Right atrium auricular region (tissue), 2 donors: ENCODE measurements at regions not wholly inside any gene's neighbourhood (a gene's known extent, or its start where the extent isn't known, plus 50 kb on each side); places are given as distances from the start of the nearest gene placed in this dataset.

Experiments used
- DNase-seq: peaks from one replicate; pipeline ENCODE4 v3.0.0-alpha.2; 2019; ENCODE audit warnings: low spot score
- H3K27ac ChIP-seq, 2 donors: fragments of 200-600 bp; sonication (generic); 1 replicate in 1 of 2; 2 replicates in 1 of 2; pipeline ENCODE4 v1.5.1; 2016 to 2019
- H3K27me3 ChIP-seq, 2 donors: fragments of 200-600 bp; sonication (generic); one replicate each; pipeline versions ENCODE4 v1.5.1 to v1.6.0; 2017 to 2019
- H3K36me3 ChIP-seq: fragments of 200-600 bp; sonication (generic); one replicate; pipeline ENCODE4 v1.5.1; 2016
- H3K4me1 ChIP-seq, 2 donors: fragments of 200-600 bp; sonication (generic); one replicate each; pipeline versions ENCODE4 v1.5.1 to v1.6.0; 2017 to 2019
- H3K4me3 ChIP-seq, 2 donors: fragments of 200-600 bp; sonication (generic); 1 replicate in 1 of 2; 2 replicates in 1 of 2; pipeline ENCODE4 v1.5.1; 2017 to 2019; ENCODE audit warnings: mild to moderate bottlenecking in 1 of 2, moderate library complexity in 1 of 2
- H3K9me3 ChIP-seq, 2 donors: fragments of 200-600 bp; sonication (generic); one replicate each; pipeline ENCODE4 v1.5.1; 2019
- CTCF ChIP-seq, 2 donors: fragments of 200-600 bp; sonication (generic); IDR thresholded peaks; one replicate each; pipeline ENCODE4 v1.5.1; 2019; ENCODE audit warnings: antibody characterized with exemption in 2 of 2

DNA sequence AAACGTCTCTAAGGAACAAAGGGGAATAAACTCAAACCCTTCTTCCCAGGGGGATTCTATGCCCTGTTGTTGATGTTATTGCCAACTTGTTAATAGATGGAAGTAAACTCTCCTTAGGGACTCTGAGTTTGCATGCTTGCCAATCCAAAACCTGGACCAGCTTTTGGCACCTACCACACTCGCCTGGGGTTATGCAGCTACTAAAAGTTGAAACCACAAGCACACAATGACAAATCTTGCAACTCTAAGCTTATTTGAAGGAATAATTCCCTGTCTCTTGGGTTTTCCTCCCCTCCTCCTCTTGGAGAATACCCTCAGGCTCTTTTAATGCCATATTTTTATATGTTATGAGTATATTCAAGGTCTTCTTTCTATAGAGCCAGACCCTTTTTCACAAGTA, 484.1 kb downstream of the FBXO15 start:
- Histone ChIP-seq H3K4me1 (no peaks in the 10 kb centered on the region), H3K36me3 (no peaks in the 10 kb centered on the region), H3K4me3 (no peak overlapping the region), H3K27ac (no peak overlapping the region), H3K27me3 (no peaks in the 10 kb centered on the region), H3K9me3 (no peaks in the 10 kb centered on the region)
- no peak for DNase-seq
- TF ChIP-seq CTCF (IDR thresholded peaks at IDR 0.05): no peak

GRCh38 chr18:73662421-73662820, 485.2 kb downstream of the FBXO15 start:
- Histone ChIP-seq H3K36me3 (no peaks in the 10 kb centered on the region), H3K27me3 (no peaks in the 10 kb centered on the region), H3K9me3 (no peaks in the 10 kb centered on the region), H3K4me1 (no peaks in the 10 kb centered on the region), H3K4me3 (no peak overlapping the region), H3K27ac (no peak overlapping the region)
- no peak for TF ChIP-seq CTCF (IDR thresholded peaks at IDR 0.05)
- no peak for DNase-seq

GRCh38 chr18:73660931-73661856, 486.4 kb downstream of the FBXO15 start:
- no peak for DNase-seq
- Histone ChIP-seq H3K4me1 (no peaks in the 10 kb centered on the region), H3K9me3 (peaks cover 0 to 3% of the 10 kb centered on the region in 2 donors), H3K27me3 (no peaks in the 10 kb centered on the region), H3K36me3 (no peaks in the 10 kb centered on the region), H3K4me3 (no peak overlapping the region), H3K27ac (no peak overlapping the region)
- TF ChIP-seq CTCF (IDR thresholded peaks at IDR 0.05): no peak

DNA sequence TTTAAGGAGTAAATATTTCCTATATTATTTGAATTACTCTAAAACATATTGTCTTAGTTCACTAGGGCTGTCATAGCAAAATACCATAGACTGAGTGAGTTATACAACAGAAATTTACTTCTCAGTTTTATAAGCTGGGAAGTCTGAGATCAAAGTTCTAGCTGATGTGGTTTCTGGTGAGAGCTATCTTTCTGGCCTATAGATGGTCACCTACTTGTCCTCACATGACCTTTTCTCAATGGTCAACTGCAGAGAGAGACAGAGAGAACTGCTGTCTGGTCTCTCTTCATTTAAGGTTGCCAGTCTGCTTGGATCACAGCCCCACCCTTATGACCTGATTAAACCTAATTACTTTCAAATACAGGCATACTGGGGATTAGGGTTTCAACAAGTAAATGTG, 490.9 kb downstream of the FBXO15 start:
- Histone ChIP-seq H3K27ac (no peak overlapping the region), H3K9me3 (peaks cover 0 to 3% of the 10 kb centered on the region in 2 donors), H3K4me3 (no peak overlapping the region), H3K36me3 (no peaks in the 10 kb centered on the region), H3K4me1 (no peaks in the 10 kb centered on the region), H3K27me3 (no peaks in the 10 kb centered on the region)
- DNase-seq: no peak
- TF ChIP-seq CTCF (IDR thresholded peaks at IDR 0.05): no peak

DNA sequence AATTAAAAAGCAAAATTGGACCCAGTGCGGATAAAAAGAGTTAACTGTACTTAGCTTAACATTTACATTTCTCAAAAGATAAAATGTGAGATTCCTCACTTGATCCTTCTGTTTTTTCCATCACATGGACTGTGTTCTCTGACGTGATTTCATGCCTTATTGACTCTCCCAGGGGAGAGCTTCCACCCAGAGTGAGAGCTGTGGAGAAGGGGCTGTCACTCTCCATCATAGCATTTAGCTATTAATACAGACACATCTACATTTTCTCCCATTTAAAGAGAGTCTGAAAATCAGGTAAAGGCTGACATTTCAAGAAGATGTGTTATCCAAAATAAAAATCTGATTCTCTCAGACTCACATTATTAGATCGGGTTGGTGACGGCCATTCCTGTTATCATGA, 493.8 kb downstream of the FBXO15 start:
- no peak overlapping the region for H3K27ac ChIP-seq
- no peak for TF ChIP-seq CTCF (IDR thresholded peaks at IDR 0.05)
- H3K4me3 ChIP-seq: no peak overlapping the region
- H3K36me3 ChIP-seq: no peaks in the 10 kb centered on the region
- H3K27me3 ChIP-seq: no peaks in the 10 kb centered on the region
- H3K9me3 ChIP-seq: peaks cover 0 to 3% of the 10 kb centered on the region in 2 donors
- no peak for DNase-seq
- H3K4me1 ChIP-seq: no peaks in the 10 kb centered on the region
